ENCODE measurements at regions not wholly inside any gene's neighbourhood (a gene's known extent, or its start where the extent isn't known, plus 50 kb on each side); places are given as distances from the start of the nearest gene placed in this dataset.

- no peak for TF ChIP-seq EZH2phosphoT487 (IDR thresholded peaks at IDR 0.05; ENCODE audit: borderline replicate concordance, low read depth)
- peak; percentile 96 for TF ChIP-seq NFIC (IDR thresholded peaks at IDR 0.05; ENCODE audit: borderline replicate concordance)
- no peak for TF ChIP-seq CHD2 (IDR thresholded peaks at IDR 0.05; ENCODE audit: low read length, partially characterized antibody)
- no peak for TF ChIP-seq RAD21 (IDR thresholded peaks at IDR 0.05; ENCODE audit: low read length)
- no peak for TF ChIP-seq GATA2 (CRISPR knock-in tag; IDR thresholded peaks at IDR 0.05)
- TF ChIP-seq JUND (IDR thresholded peaks at IDR 0.05), result peak; percentile 90
- no peak for TF ChIP-seq RCOR1 (IDR thresholded peaks at IDR 0.05; ENCODE audit: low read length)
- TF ChIP-seq POLR2AphosphoS5 (IDR thresholded peaks at IDR 0.05; ENCODE audit: low read depth, low read length), result peak; percentile 32; the same call in 1 of the 2 replicates
- TF ChIP-seq TCF12 (IDR thresholded peaks at IDR 0.05), result peak; percentile 82
- TF ChIP-seq USF1 (IDR thresholded peaks at IDR 0.05; ENCODE audit: borderline replicate concordance, low read depth), result no peak
These were observed 242.6 kb upstream of the FAT3 start (continued) for GRCh38 chr11:91981995-91982394.

DNA sequence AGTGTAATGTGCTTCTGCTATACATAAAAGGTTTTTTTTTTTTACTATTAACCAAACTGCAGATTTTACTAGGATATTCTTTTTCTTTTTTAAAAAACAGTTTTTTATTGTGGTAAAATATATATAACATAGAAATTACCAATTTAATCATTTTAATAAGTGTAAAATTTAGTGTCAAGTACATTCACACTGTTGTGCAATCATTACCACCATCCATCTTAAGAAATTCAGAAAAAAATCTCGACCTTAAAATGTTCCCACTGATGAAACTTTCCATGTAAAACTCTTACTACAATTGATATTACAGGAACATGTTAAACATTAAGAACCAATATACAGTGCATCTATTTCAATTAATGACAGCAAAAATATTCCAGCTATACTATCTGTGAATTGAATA is 244.8 kb upstream of the FAT3 start:
- no peaks in the 10 kb centered on the region for H3K79me2 ChIP-seq (ENCODE audit: insufficient read depth)
- ChIA-PET CTCF (no interaction called here), POLR2A (no interaction called here)
- H3F3A ChIP-seq (replicated peaks; ENCODE audit: insufficient read depth), result peaks cover 14% of the 10 kb centered on the region
- H4K20me1 ChIP-seq (ENCODE audit: insufficient read depth), result no peaks in the 10 kb centered on the region
- TF ChIP-seq TAF1 (IDR thresholded peaks at IDR 0.05; ENCODE audit: borderline replicate concordance, low read depth, low read length), result no peak
- no peak for TF ChIP-seq MEF2A (IDR thresholded peaks at IDR 0.05; ENCODE audit: borderline replicate concordance, low read depth)
- no peak for TF ChIP-seq GABPA (IDR thresholded peaks at IDR 0.05; ENCODE audit: low read depth)
- no peak for TF ChIP-seq TEAD4 (IDR thresholded peaks at IDR 0.05; ENCODE audit: borderline replicate concordance, insufficient read depth)
- TF ChIP-seq SIN3A (IDR thresholded peaks at IDR 0.05; ENCODE audit: borderline replicate concordance, low read depth, low read length), result no peak
- TF ChIP-seq, protein P1, sequence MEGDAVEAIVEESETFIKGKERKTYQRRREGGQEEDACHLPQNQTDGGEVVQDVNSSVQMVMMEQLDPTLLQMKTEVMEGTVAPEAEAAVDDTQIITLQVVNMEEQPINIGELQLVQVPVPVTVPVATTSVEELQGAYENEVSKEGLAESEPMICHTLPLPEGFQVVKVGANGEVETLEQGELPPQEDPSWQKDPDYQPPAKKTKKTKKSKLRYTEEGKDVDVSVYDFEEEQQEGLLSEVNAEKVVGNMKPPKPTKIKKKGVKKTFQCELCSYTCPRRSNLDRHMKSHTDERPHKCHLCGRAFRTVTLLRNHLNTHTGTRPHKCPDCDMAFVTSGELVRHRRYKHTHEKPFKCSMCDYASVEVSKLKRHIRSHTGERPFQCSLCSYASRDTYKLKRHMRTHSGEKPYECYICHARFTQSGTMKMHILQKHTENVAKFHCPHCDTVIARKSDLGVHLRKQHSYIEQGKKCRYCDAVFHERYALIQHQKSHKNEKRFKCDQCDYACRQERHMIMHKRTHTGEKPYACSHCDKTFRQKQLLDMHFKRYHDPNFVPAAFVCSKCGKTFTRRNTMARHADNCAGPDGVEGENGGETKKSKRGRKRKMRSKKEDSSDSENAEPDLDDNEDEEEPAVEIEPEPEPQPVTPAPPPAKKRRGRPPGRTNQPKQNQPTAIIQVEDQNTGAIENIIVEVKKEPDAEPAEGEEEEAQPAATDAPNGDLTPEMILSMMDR (IDR thresholded peaks at IDR 0.05), result no peak
- TF ChIP-seq RXRA (IDR thresholded peaks at IDR 0.05; ENCODE audit: borderline replicate concordance, low read depth), result no peak
- H3K4me2 ChIP-seq, result no peak overlapping the region
- no peak overlapping the region for H3K4me3 ChIP-seq (ENCODE audit: low read depth in 2 of 2, low read length in 1 of 2)
- no peak overlapping the region for H2AFZ ChIP-seq (ENCODE audit: low read depth)
- peaks cover 0 to 11% of the 10 kb centered on the region in 2 experiments; a peak in 3 of 4 replicates for H3K4me1 ChIP-seq (ENCODE audit: control insufficient read depth in 1 of 2, insufficient read depth in 2 of 2, low read depth in 1 of 2, low read length in 1 of 2)
- H3K9me2 ChIP-seq, result no peaks in the 10 kb centered on the region
- H3K27me3 ChIP-seq (ENCODE audit: insufficient read depth), result no peaks in the 10 kb centered on the region
- H3K9me3 ChIP-seq, result no peaks in the 10 kb centered on the region
- no peak for DNase-seq
- WGBS (ENCODE audit: low lambda C conversion rate), result 59% methylated on average over 1 of the region's 1 CpG
- H3K27ac ChIP-seq (ENCODE audit: low read depth in 2 of 2, low read length in 1 of 2), result no peak overlapping the region
- no peaks in the 10 kb centered on the region for H3K36me3 ChIP-seq (replicated peaks in 1 of 2; ENCODE audit: control insufficient read depth in 1 of 2, insufficient read depth in 2 of 2, low read length in 1 of 2)
- H3K9ac ChIP-seq, result no peak overlapping the region

Data from SK-N-SH (cell line).